COLO829 (cell line): ENCODE measurements at regions not wholly inside any gene's neighbourhood (a gene's known extent, or its start where the extent isn't known, plus 50 kb on each side); places are given as distances from the start of the nearest gene placed in this dataset.

ENCODE experiments used
- DNase-seq: peaks from one replicate; pipeline ENCODE4 v3.0.0; 2012; ENCODE audit warnings: low spot score

- DNase-seq: no peak
These were observed 50.4 kb downstream of the RTL9 start for GRCh38 chrX:110408949-110409588.

- DNase-seq: no peak
These were observed 51.3 kb downstream of the RTL9 start for GRCh38 chrX:110409925-110410324.

- no peak for DNase-seq
These were observed 52.0 kb downstream of the RTL9 start for GRCh38 chrX:110410603-110411002.

- DNase-seq: peak; percentile 75
These were observed 54.5 kb downstream of the RTL9 start for GRCh38 chrX:110412971-110413726.

- DNase-seq: no peak
These were observed 55.1 kb downstream of the RTL9 start for GRCh38 chrX:110413727-110414124.

GRCh38 chrX:110414273-110414672 is 55.6 kb downstream of the RTL9 start:
- no peak for DNase-seq

GRCh38 chrX:110414679-110415439 is 56.2 kb downstream of the RTL9 start:
- DNase-seq: no peak

GRCh38 chrX:110415440-110416170 is 57.0 kb downstream of the RTL9 start:
- DNase-seq: peak; percentile 60

- DNase-seq: no peak
These were observed 58.5 kb downstream of the RTL9 start for GRCh38 chrX:110417128-110417527.

GRCh38 chrX:110418316-110419235 is 59.9 kb downstream of the RTL9 start:
- no peak for DNase-seq

- no peak for DNase-seq
These were observed 60.9 kb downstream of the RTL9 start for GRCh38 chrX:110419512-110419911.

- DNase-seq: peak; percentile 42
These were observed 62.3 kb downstream of the RTL9 start for GRCh38 chrX:110420771-110421499.

GRCh38 chrX:110421500-110422455 is 63.1 kb downstream of the RTL9 start:
- no peak for DNase-seq

- DNase-seq: no peak
These were observed 66.8 kb downstream of the RTL9 start for GRCh38 chrX:110425222-110426154.

- no peak for DNase-seq
These were observed 67.5 kb downstream of the RTL9 start for GRCh38 chrX:110426155-110426504.

GRCh38 chrX:110427076-110427475 is 68.4 kb downstream of the RTL9 start:
- DNase-seq: no peak

GRCh38 chrX:110428144-110428543 is 69.5 kb downstream of the RTL9 start:
- no peak for DNase-seq
